Cardiac muscle cell (in vitro differentiated cells and primary cell): ENCODE measurements at regions not wholly inside any gene's neighbourhood (a gene's known extent, or its start where the extent isn't known, plus 50 kb on each side); places are given as distances from the start of the nearest gene placed in this dataset.
A peak's percentile ranks its signal among the peaks of the same experiment; 100 is the strongest.

Experiments
- DNase-seq, 2 donors: peaks; one replicate each; pipeline versions ENCODE4 v3.0.0 to v3.0.0-alpha.2; 2010 to 2017; ENCODE audit warnings: low read depth in 1 of 2, low spot score in 1 of 2
- H3K27ac ChIP-seq: fragments of 200-600 bp; sonication (generic); 2 replicates; pipeline ENCODE4 v1.5.1; 2016
- H3K27me3 ChIP-seq: fragments of 200-600 bp; sonication (generic); 2 replicates; pipeline ENCODE4 v1.6.0; 2016; ENCODE audit warnings: control low read depth
- H3K36me3 ChIP-seq: fragments of 200-600 bp; sonication (generic); 2 replicates; pipeline ENCODE4 v1.5.1; 2016; ENCODE audit warnings: control low read depth
- H3K4me1 ChIP-seq: fragments of 200-600 bp; sonication (generic); 2 replicates; pipeline ENCODE4 v1.8.1; 2017; ENCODE audit warnings: low read depth, mild to moderate bottlenecking, mixed run types
- H3K4me3 ChIP-seq: fragments of 200-600 bp; sonication (generic); 2 replicates; pipeline ENCODE4 v1.5.1; 2016; ENCODE audit warnings: mild to moderate bottlenecking
- H3K9me3 ChIP-seq: fragments of 200-600 bp; sonication (generic); 2 replicates; pipeline ENCODE4 v1.5.1; 2017; ENCODE audit warnings: low read depth, mild to moderate bottlenecking, control low read depth
- TF ChIP-seq, protein P1 (sequence below): IDR thresholded peaks from 2 replicates; pipeline ENCODE4 v1.5.1; 2012; ENCODE audit warnings: low read depth, mild to moderate bottlenecking, low read length

DNA sequence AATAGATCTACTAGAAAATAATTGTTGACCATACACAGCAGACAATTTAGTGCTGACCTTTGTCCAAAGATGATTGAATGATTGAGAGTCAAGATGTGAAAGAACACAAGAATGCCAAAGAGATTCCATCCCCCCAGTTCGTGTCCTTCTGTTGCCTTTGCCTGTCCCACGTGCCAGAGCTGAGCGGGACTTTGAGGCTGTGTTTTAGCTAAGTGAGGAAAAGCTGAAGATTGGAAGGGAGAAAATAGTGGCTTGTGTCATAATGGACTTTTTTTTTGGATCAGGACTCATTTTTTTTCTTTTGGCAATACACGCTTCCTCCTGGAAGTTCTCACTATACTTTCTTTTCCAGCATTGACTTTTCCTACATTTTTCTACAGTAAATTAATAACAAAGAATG, 206.6 kb upstream of the MDFIC2 start:
- no peaks in the 10 kb centered on the region for H3K9me3 ChIP-seq
- H3K27ac ChIP-seq: no peak overlapping the region

DNA sequence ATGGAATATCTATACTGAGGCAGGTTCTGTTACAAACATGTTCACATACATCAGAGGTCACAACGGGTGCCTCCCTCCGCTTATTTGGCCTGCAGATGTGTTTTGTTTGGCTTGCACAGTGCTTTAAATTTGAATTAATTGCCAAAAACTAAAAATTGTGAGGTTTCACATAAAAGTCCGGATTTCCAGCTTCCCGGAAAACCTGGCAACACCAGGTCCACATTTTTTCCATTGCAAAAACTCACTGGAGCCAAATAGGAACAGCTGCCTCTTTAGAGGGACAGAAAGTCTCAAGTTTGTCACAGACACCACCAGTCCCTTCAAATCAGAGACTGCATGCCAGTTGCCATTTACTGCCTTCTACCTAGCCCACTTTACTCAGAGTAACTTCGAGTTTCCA, 205.9 kb upstream of the MDFIC2 start:
- H3K4me3 ChIP-seq: no peak overlapping the region
- no peaks in the 10 kb centered on the region for H3K9me3 ChIP-seq
- TF ChIP-seq, protein P1, sequence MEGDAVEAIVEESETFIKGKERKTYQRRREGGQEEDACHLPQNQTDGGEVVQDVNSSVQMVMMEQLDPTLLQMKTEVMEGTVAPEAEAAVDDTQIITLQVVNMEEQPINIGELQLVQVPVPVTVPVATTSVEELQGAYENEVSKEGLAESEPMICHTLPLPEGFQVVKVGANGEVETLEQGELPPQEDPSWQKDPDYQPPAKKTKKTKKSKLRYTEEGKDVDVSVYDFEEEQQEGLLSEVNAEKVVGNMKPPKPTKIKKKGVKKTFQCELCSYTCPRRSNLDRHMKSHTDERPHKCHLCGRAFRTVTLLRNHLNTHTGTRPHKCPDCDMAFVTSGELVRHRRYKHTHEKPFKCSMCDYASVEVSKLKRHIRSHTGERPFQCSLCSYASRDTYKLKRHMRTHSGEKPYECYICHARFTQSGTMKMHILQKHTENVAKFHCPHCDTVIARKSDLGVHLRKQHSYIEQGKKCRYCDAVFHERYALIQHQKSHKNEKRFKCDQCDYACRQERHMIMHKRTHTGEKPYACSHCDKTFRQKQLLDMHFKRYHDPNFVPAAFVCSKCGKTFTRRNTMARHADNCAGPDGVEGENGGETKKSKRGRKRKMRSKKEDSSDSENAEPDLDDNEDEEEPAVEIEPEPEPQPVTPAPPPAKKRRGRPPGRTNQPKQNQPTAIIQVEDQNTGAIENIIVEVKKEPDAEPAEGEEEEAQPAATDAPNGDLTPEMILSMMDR: no peak
- no peak overlapping the region for H3K27ac ChIP-seq
- no peaks in the 10 kb centered on the region for H3K4me1 ChIP-seq
- no peaks in the 10 kb centered on the region for H3K36me3 ChIP-seq
- DNase-seq: peak in 1 of 2 donors; percentile 2
- H3K27me3 ChIP-seq: no peaks in the 10 kb centered on the region

More for the DNA sequence above, 206.6 kb upstream of the MDFIC2 start:
- H3K36me3 ChIP-seq: no peaks in the 10 kb centered on the region
- DNase-seq: no peak
- TF ChIP-seq, protein P1: no peak
- H3K4me1 ChIP-seq: no peaks in the 10 kb centered on the region
- no peaks in the 10 kb centered on the region for H3K27me3 ChIP-seq
- H3K4me3 ChIP-seq: no peak overlapping the region

DNA sequence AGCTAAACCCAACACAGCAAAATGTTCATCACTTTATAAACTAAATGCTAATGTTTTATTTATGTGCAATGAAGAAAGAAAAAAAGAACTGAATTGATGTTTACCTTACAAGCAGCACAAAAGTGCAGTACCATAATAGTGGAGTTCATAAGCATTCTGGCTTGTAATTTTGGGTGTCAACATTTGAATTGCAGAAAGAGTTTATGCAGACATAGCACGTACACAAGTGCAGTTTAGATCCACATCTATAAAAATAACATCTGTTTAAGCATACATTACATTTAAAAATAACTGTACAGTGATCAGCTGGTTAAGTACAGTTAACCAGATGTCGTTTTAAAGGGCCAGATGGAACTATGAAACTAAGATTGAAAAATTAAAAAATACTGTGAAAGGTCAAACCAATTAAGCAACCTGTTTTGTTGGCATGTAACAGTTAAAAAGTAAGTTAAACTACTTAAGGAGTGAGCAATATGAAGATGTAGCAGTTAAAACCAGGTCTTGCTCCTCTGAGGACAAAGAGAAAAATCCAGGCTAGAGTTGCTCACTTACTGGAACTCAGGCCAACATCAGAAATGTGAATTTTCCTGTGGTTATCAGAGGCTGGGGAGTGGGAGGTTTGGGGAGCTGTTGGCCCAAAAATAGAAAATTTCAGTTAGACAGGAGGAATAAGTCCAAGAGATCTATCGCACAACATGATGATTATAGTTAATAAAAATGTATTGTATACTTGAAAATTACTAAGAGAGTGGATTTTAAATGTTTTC, 204.9 kb upstream of the MDFIC2 start:
- no peaks in the 10 kb centered on the region for H3K9me3 ChIP-seq
- H3K4me1 ChIP-seq: no peaks in the 10 kb centered on the region
- no peak overlapping the region for H3K27ac ChIP-seq
- TF ChIP-seq, protein P1: no peak
- no peaks in the 10 kb centered on the region for H3K36me3 ChIP-seq
- no peaks in the 10 kb centered on the region for H3K27me3 ChIP-seq
- H3K4me3 ChIP-seq: no peak overlapping the region
- DNase-seq: no peak

DNA sequence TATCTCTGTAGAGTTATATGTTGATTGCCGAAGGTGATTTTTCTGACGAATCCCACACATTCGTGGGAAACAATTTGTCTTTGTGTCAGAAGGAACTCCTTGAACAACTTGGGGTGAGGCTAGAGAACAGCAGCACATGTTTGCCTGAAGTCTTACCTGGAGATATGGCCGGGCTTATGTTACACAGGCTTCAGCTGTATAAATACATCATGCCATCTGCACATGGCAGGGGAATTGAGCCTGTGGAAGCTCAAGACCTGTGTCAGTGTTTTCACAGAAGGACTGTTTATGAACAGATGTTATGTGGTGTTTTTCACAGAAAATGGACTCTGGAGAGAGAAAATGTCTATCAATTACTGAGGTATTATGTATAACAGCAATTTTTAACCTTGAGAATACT, 203.6 kb upstream of the MDFIC2 start:
- TF ChIP-seq, protein P1: no peak
- Histone ChIP-seq H3K4me3 (no peak overlapping the region), H3K9me3 (no peaks in the 10 kb centered on the region), H3K27me3 (no peaks in the 10 kb centered on the region), H3K36me3 (no peaks in the 10 kb centered on the region), H3K4me1 (no peaks in the 10 kb centered on the region), H3K27ac (no peak overlapping the region)
- peak in 1 of 2 donors; percentile 7 for DNase-seq

DNA sequence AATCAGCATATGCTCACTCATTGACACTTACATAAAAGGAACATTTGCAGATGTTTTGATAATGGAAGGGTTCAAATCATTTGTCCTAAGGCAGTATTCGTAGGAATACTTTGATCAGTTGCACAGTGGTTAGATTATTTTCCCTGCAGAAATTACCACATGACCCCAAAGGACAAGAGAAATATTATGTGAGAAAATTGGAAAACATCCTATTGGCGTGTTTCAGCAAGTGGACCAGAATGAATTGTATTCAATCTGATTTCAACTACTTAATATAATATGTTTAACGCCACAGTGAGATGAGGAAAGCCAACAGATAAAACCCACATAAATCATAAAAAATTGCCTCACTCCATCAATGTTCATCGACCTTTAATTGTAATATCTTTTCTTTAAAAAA, 195.0 kb upstream of the MDFIC2 start:
- TF ChIP-seq, protein P1: no peak
- DNase-seq: no peak
- Histone ChIP-seq H3K9me3 (no peaks in the 10 kb centered on the region), H3K27me3 (no peaks in the 10 kb centered on the region), H3K27ac (no peak overlapping the region), H3K4me1 (no peaks in the 10 kb centered on the region), H3K36me3 (no peaks in the 10 kb centered on the region), H3K4me3 (no peak overlapping the region)
